GM19193 (cell line): ENCODE measurements at regions not wholly inside any gene's neighbourhood (a gene's known extent, or its start where the extent isn't known, plus 50 kb on each side); places are given as distances from the start of the nearest gene placed in this dataset.

Source experiments
- POLR2A ChIP-seq: IDR thresholded peaks from 4 replicates; pipeline ENCODE4 v1.6.1; 2011; ENCODE audit not compliant: insufficient read depth, insufficient read length; ENCODE audit errors: extremely low read depth

DNA sequence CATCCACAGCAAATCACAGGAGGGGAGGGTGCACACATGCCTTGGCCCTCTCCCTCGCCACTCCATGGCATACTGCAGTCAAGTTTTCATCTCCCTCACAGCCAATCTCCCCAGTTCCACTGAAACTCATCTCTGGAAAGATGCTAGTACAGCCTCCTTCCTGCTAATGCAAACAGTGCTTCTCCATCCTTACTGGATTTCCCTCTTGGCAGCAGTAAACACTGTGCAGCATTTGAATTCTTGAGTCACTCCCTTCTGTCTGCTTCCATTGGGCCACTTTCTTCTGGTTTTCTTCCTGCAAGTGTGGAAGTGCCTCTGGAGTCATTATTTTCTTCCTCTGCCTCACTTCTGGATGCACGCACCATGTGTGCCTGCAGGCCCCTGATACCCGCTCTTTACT lies 460.3 kb downstream of the QKI start:
- no peak for TF ChIP-seq POLR2A

- no peak for TF ChIP-seq POLR2A
These were observed 457.8 kb downstream of the QKI start for GRCh38 chr6:163872335-163872734.

- no peak for TF ChIP-seq POLR2A
These were observed 457.1 kb downstream of the QKI start for GRCh38 chr6:163871616-163872015.

GRCh38 chr6:163867518-163868292 lies 453.2 kb downstream of the QKI start:
- TF ChIP-seq POLR2A = no peak

DNA sequence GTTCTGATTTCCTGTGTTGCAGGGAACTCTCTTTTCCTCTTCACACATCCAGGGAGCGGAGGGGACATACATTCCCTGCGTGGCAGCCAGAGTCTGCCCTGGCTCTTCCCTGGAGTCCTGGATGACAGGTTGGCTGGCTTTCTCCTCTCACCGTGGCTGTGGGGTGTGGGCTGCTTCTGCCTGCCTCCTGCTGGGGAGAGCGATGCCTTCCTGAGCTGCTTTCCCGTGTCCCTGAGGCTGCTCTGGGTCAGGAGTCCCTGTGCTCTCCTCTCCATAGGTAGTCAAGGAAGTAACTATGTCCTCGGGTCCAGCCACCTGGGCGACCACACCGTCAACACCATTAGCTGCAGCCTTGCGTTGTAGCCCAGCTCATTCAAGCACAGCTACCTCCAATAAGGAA lies 451.7 kb downstream of the QKI start:
- TF ChIP-seq POLR2A = no peak

GRCh38 chr6:163863565-163863964 lies 449.0 kb downstream of the QKI start:
- TF ChIP-seq POLR2A = no peak

DNA sequence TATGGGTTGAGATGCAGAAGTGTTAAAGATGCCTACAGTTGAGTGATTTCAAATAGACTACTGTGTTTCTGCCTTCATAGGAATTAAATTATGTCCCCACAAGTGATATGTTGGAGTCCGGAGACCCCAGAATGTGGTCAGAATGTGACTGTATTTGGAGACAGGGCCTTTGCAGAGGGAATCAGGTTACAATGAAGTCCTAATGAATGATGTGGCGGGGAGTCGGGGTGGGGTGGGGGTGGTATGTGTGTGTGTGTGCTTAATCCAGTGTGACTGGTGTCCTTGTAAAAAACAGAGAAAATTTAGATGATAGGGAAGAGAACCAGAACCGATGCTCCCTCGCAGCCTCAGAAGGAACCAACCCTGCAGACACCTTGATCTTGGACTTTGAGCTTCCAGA lies 448.2 kb downstream of the QKI start:
- TF ChIP-seq POLR2A = no peak

GRCh38 chr6:163861627-163862026 lies 447.1 kb downstream of the QKI start:
- no peak for TF ChIP-seq POLR2A

DNA sequence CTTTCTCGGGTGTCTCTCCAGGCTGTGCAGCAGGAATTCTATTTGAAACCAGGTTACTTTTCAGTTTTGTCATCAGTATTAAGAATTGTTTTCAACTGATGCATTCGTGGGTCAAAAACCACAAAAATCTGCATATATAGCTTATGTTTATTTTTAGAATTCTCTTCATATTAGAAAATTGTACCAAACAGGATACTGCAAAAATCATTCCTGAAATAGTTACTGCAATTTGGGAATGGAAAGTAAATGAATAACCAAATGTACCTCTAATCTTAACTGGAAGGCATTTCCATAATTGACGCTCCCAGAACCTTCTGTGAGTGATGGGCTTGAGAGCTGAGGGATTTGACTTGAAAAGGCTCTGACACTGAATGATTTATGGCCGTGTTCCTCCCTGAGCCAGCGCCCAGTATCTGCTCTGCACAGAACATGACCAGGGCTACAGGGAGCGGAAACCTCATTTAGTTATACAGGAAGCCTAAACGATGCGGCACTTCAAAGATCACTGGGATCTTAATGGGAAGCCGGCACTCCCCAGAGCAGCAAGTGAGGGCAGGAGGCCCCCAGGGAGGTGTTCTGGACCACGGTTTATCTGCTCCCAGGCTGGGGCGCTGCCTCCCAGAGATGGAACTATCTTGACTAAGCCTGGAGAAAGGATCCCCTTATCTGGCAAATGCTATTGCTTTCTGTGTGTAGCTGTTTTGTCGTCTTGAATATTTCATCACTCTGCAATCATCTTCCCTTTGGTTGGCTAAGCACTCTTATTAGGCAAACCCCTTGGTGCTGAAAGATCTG lies 446.0 kb downstream of the QKI start:
- no peak for TF ChIP-seq POLR2A

- TF ChIP-seq POLR2A = no peak
These were observed 442.9 kb downstream of the QKI start for GRCh38 chr6:163857421-163857820.

DNA sequence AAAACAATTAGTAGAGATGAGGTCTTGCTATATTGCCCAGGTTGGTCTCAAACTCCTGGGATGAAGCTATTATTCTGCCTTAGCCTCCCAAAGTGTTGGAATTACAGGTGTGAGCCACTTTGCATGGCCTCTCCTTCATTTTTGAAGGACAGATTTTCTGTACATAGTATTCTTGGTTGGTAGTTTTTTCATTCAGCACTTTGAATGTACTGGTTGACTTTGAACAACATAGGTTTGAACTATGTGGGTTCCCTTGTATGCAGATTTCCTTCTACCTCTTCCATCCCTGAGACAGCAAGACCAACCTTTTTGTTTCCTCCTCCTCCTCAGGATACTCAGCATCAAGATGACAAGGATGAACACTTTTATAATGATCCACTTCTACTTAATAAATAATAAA lies 436.4 kb downstream of the QKI start:
- TF ChIP-seq POLR2A = no peak

- no peak for TF ChIP-seq POLR2A
These were observed 430.2 kb downstream of the QKI start for GRCh38 chr6:163844761-163845160.

GRCh38 chr6:163844357-163844756 lies 429.8 kb downstream of the QKI start:
- no peak for TF ChIP-seq POLR2A

GRCh38 chr6:163843218-163843617 lies 428.7 kb downstream of the QKI start:
- no peak for TF ChIP-seq POLR2A

GRCh38 chr6:163842467-163842866 lies 427.9 kb downstream of the QKI start:
- TF ChIP-seq POLR2A = no peak

DNA sequence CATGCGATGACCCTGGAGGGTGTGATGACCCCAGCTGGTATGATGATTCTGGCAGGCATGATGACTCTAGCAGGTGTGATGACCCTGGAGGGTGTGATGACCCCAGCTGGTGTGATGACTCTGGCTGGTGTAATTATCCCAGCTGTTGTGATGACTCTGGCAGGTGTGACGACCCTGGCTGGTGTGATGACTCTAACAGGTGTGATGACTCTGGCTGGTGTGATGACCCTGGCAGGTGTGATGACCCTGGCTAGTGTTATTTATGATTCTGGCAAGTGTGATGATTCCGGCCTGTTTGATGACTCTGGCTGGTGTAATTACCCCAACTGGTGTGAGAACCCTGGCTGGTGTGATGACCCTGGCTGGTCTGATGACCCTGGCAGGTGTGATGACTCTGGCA lies 427.2 kb downstream of the QKI start:
- TF ChIP-seq POLR2A = no peak
